BLaER1 (cell line): ENCODE measurements at regions not wholly inside any gene's neighbourhood (a gene's known extent, or its start where the extent isn't known, plus 50 kb on each side); places are given as distances from the start of the nearest gene placed in this dataset.
A peak's percentile ranks its signal among the peaks of the same experiment; 100 is the strongest.

ENCODE experiments used
- H3K27ac ChIP-seq: shearing (Covaris generic); formaldehyde crosslinking; 2 replicates; pipeline ENCODE4 v1.8.1; 2022
- H3K27me3 ChIP-seq: shearing (Covaris generic); formaldehyde crosslinking; 2 replicates; pipeline ENCODE4 v1.8.1; 2022
- H3K36me3 ChIP-seq: shearing (Covaris generic); formaldehyde crosslinking; 2 replicates; pipeline ENCODE4 v1.8.1; 2022
- H3K4me1 ChIP-seq: shearing (Covaris generic); formaldehyde crosslinking; 2 replicates; pipeline ENCODE4 v1.8.1; 2022
- H3K4me2 ChIP-seq: shearing (Covaris generic); formaldehyde crosslinking; 2 replicates; pipeline ENCODE4 v1.8.1; 2022
- H3K4me3 ChIP-seq: shearing (Covaris generic); formaldehyde crosslinking; 2 replicates; pipeline ENCODE4 v1.8.1; 2022
- H3K9ac ChIP-seq: shearing (Covaris generic); formaldehyde crosslinking; 2 replicates; pipeline ENCODE4 v1.8.1; 2022
- H3K9me3 ChIP-seq: shearing (Covaris generic); formaldehyde crosslinking; 2 replicates; pipeline ENCODE4 v1.8.1; 2022
- H4K20me1 ChIP-seq: shearing (Covaris generic); formaldehyde crosslinking; 2 replicates; pipeline ENCODE4 v1.8.1; 2022
- Cebpa-rat ChIP-seq: shearing (Covaris generic); IDR thresholded peaks from 2 replicates; pipeline ENCODE4 v1.8.1; 2022

DNA sequence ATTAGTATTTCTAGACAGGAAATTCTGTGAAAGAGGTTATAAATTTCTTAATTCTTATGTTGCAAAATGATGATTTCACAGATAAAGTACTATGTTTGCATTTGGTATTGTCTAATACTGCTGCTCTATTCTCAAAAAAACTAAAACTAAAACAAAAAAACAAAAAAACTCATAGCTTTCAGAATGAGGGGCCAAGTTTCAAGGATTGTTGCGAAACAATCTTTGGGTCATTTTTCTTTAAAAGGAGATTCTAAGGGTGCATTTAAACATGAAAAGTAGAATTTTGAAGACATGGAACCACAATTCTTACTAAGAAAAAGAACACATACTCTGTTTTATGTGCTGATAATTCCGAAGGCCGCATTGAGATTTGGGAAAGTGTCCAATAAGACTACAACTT, 645.1 kb downstream of the ADGRL2 start:
- Histone ChIP-seq H3K27ac (no peak overlapping the region), H3K4me1 (no peaks in the 10 kb centered on the region), H3K4me2 (no peak overlapping the region), H3K36me3 (no peaks in the 10 kb centered on the region), H3K9me3 (no peaks in the 10 kb centered on the region), H3K27me3 (no peaks in the 10 kb centered on the region), H4K20me1 (no peaks in the 10 kb centered on the region), H3K9ac (no peak overlapping the region), H3K4me3 (no peak overlapping the region)
- TF ChIP-seq Cebpa-rat, result peak; percentile 15; the same call in 1 of the 2 replicates

DNA sequence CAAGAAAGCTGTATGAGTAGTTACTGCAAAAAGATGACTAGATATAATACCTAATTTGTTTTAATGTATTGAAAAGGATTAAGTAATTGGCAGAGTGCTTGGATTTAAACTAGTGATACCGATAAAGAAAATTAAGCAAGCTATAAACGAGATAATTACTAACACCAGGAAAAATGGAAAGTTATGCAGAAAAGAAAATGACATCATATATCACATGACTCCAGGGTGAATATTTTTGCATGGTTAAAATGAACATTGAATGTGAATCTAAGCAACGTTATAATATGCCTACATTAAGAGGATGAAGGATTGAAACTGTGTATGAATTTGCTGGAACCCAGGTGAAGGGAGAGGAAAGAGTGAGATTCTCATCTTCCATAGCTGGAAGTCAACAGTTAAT, 644.4 kb downstream of the ADGRL2 start:
- TF ChIP-seq Cebpa-rat, result no peak
- no peaks in the 10 kb centered on the region for H4K20me1 ChIP-seq
- H3K4me3 ChIP-seq, result no peak overlapping the region
- no peak overlapping the region for H3K9ac ChIP-seq
- H3K9me3 ChIP-seq, result no peaks in the 10 kb centered on the region
- no peaks in the 10 kb centered on the region for H3K4me1 ChIP-seq
- H3K36me3 ChIP-seq, result no peaks in the 10 kb centered on the region
- no peaks in the 10 kb centered on the region for H3K27me3 ChIP-seq
- H3K27ac ChIP-seq, result no peak overlapping the region
- no peak overlapping the region for H3K4me2 ChIP-seq

DNA sequence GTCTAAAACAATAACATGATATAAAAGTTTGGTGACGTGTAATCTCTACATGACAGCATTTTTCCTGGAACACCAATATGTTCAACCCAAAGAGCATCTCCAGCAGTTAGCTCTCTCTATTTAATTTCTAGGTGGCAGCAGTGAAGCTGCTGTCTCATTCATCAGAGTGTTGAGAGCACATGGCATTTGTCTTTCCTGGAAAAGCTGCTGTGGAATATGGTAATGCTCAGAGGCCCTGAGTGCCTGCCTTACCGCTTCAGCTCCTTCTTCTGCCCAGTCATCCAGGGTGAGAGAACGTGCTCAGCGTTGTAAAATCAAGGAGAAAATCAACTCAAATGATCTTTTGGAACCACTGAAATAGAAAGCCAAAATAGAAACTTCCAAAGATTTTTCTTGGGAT, 640.7 kb downstream of the ADGRL2 start:
- Histone ChIP-seq H3K9me3 (no peaks in the 10 kb centered on the region), H3K9ac (no peak overlapping the region), H3K4me2 (no peak overlapping the region), H3K36me3 (no peaks in the 10 kb centered on the region), H4K20me1 (no peaks in the 10 kb centered on the region), H3K27ac (no peak overlapping the region), H3K27me3 (no peaks in the 10 kb centered on the region), H3K4me3 (no peak overlapping the region), H3K4me1 (no peaks in the 10 kb centered on the region)
- TF ChIP-seq Cebpa-rat, result no peak

DNA sequence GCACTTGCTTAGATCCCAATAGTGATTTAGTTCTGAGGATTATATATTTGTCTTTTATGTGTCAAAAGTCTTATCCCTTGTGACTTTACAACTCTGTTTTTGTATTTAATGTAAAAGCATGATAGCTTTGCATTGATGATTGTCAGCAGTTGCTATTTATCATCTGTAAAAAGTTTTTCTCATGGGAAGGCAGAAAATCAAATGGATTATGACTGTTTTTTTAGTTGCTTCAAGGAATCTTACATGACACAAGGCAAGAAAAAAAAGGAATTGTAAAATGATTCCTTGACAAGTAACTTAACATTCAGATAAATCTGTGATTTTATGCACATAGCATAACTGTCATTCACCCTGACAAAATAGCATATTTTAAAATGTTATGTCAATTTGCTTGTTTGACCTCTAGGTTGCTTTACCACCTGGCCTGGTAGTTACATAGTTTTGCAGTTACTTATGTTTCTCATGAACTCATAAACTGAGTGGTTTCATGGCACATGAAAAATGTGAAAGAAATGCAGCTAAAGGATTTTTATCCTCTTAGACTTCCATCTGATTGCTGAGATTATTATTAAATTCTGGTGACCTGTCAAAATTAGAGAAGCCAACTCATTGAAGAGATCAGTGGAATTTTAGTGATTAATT, 622.6 kb downstream of the ADGRL2 start:
- no peaks in the 10 kb centered on the region for H3K27me3 ChIP-seq
- no peak overlapping the region for H3K4me3 ChIP-seq
- H3K9ac ChIP-seq, result no peak overlapping the region
- TF ChIP-seq Cebpa-rat, result no peak
- no peaks in the 10 kb centered on the region for H3K9me3 ChIP-seq
- no peaks in the 10 kb centered on the region for H3K4me1 ChIP-seq
- H3K36me3 ChIP-seq, result no peaks in the 10 kb centered on the region
- H3K4me2 ChIP-seq, result no peak overlapping the region
- H4K20me1 ChIP-seq, result no peaks in the 10 kb centered on the region
- H3K27ac ChIP-seq, result no peak overlapping the region

DNA sequence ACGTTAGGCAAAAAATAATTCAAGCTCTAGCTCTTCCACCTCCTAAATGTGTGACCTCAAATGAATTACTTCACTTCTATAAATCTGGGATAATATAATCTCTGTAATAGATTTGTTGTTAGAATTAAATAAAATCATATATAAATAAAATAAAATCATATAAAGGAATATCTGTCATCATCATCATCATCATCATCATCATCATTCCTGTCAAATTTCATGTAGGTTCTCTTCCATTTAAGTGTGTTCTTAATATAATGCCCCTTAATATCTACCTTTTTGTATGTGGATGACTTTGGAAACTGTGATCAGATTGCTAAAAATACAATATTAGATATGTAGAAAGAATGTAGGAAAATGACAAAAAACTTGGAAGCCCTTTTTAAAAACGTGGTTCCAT, 621.0 kb downstream of the ADGRL2 start:
- Histone ChIP-seq H3K36me3 (no peaks in the 10 kb centered on the region), H4K20me1 (no peaks in the 10 kb centered on the region), H3K27me3 (no peaks in the 10 kb centered on the region), H3K4me3 (no peak overlapping the region), H3K9me3 (no peaks in the 10 kb centered on the region), H3K27ac (no peak overlapping the region), H3K9ac (no peak overlapping the region), H3K4me2 (no peak overlapping the region), H3K4me1 (no peaks in the 10 kb centered on the region)
- TF ChIP-seq Cebpa-rat, result no peak

DNA sequence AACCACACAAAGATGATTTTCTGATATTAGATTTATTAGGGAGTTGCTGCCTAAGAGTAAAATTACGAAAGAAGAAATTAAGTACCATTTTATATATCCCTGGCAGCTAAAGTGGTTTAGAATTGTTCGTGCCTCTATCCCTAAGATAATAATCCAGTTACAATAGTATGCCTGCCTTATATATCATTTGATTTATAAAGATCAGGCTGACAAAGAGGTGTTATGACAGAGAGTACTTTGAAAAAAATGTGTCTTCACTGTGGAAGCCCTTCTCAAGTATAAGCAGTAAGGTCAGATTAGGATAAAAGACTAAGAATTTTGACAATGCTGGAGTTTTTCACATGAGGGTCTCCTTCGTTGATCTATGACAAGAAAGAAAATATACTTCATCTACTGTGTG, 619.9 kb downstream of the ADGRL2 start:
- H3K4me2 ChIP-seq, result no peak overlapping the region
- no peaks in the 10 kb centered on the region for H4K20me1 ChIP-seq

DNA sequence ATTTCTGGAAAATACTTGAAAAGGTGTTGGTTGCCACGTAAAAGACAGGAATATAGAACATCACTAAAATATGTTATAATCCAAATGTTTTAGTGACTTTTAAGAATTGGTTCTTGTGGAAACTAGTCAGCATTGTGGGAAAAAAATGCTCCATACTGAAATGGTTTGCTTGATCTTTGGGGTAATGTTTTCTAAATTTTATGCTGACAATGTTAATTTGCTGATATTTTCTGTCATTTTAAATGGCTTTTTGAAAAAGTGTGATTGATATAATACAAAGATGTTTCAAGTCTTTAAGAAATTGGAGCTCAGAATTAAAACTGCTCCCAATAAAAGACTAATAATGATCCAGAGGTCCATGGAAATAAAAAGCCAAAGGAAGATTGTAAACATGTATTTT, 610.9 kb downstream of the ADGRL2 start:
- no peak for TF ChIP-seq Cebpa-rat
- H3K36me3 ChIP-seq, result no peaks in the 10 kb centered on the region

More for the DNA sequence above, 619.9 kb downstream of the ADGRL2 start:
- Histone ChIP-seq H3K9me3 (no peaks in the 10 kb centered on the region), H3K9ac (no peak overlapping the region), H3K4me1 (no peaks in the 10 kb centered on the region), H3K4me3 (no peak overlapping the region), H3K36me3 (no peaks in the 10 kb centered on the region), H3K27ac (no peak overlapping the region), H3K27me3 (no peaks in the 10 kb centered on the region)
- no peak for TF ChIP-seq Cebpa-rat

DNA sequence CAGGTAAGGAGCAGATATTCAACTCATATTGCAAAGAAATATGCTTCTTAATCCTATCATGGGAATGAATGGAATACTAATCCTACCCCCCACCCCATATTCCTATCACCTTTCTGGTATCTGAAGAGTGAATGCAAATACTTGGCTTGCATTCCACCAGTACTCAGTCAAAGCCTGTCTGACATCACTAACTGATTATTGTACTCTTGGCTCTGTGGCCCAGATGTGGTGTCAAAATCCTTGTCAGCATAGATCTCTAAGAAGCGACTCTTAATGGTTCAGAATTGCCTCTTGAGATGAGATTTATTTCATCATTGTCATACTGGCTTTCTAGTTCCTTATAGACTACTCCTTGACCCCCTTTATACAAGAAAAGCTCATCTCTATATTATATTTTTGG, 604.6 kb downstream of the ADGRL2 start:
- H3K9ac ChIP-seq, result no peak overlapping the region
- no peaks in the 10 kb centered on the region for H4K20me1 ChIP-seq
- H3K27ac ChIP-seq, result no peak overlapping the region
- H3K9me3 ChIP-seq, result no peaks in the 10 kb centered on the region
- no peak overlapping the region for H3K4me3 ChIP-seq
- H3K4me1 ChIP-seq, result peaks cover 8% of the 10 kb centered on the region; the same call in 1 of the 2 replicates
- no peaks in the 10 kb centered on the region for H3K27me3 ChIP-seq
- H3K4me2 ChIP-seq, result no peak overlapping the region
- no peak for TF ChIP-seq Cebpa-rat
- no peaks in the 10 kb centered on the region for H3K36me3 ChIP-seq

More for the DNA sequence above, 610.9 kb downstream of the ADGRL2 start:
- no peaks in the 10 kb centered on the region for H4K20me1 ChIP-seq
- H3K9ac ChIP-seq, result no peak overlapping the region
- H3K27me3 ChIP-seq, result no peaks in the 10 kb centered on the region
- no peaks in the 10 kb centered on the region for H3K9me3 ChIP-seq
- no peak overlapping the region for H3K27ac ChIP-seq
- no peak overlapping the region for H3K4me3 ChIP-seq
- H3K4me2 ChIP-seq, result no peak overlapping the region
- H3K4me1 ChIP-seq, result no peaks in the 10 kb centered on the region

DNA sequence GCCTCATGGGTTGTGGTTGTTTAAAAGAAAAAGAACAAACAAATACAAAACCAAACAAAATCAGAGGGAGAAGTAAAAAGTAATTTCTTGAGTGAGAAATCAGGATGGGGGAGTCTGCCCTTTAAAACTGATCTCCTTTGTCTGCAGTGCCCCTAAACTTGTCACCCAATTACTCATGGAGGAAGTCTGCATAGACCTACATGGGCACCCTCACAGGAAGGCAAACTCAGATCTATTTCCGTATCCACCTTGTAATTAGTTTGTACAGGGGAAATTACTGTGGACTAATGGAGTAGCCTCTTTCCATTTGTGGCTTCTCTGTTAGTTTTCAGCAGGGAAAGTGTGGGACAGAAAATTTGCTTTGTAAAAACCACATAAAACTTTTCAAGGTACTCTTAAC, 600.4 kb downstream of the ADGRL2 start:
- H3K9ac ChIP-seq, result no peak overlapping the region
- H3K4me2 ChIP-seq, result peak overlapping the region; percentile 18; the same call in 1 of the 2 replicates
- H3K4me3 ChIP-seq, result no peak overlapping the region
- peaks cover 27% of the 10 kb centered on the region for H3K4me1 ChIP-seq
- H3K36me3 ChIP-seq, result no peaks in the 10 kb centered on the region
- H3K9me3 ChIP-seq, result peaks cover 9% of the 10 kb centered on the region
- no peak for TF ChIP-seq Cebpa-rat
- H4K20me1 ChIP-seq, result no peaks in the 10 kb centered on the region
- H3K27me3 ChIP-seq, result no peaks in the 10 kb centered on the region
- H3K27ac ChIP-seq, result no peak overlapping the region

DNA sequence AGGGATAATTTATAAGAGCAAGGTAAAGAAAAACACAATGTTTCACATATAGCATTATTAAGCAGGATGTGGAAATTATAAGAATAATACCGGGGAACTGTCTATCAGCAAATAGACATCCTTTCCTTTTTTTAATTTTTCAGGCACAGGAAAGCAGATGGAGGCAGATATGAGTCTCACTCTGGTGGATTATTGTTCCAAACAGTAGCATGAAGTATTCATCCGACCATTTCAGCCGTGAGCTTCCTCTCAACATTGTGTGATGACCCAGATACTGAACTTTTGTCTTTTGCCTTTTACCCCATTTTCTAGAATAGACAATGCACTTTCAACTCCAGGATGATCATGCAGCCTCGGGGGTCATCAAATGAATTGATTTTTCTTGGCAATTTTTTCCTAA, 599.8 kb downstream of the ADGRL2 start:
- no peaks in the 10 kb centered on the region for H3K27me3 ChIP-seq
- no peak overlapping the region for H3K27ac ChIP-seq
- no peaks in the 10 kb centered on the region for H3K36me3 ChIP-seq
- H3K4me1 ChIP-seq, result peaks cover 33% of the 10 kb centered on the region
- H4K20me1 ChIP-seq, result no peaks in the 10 kb centered on the region
- peak overlapping the region; percentile 18; the same call in 1 of the 2 replicates for H3K4me2 ChIP-seq
- no peak overlapping the region for H3K4me3 ChIP-seq
- peaks cover 9% of the 10 kb centered on the region for H3K9me3 ChIP-seq
- no peak overlapping the region for H3K9ac ChIP-seq
- TF ChIP-seq Cebpa-rat, result no peak

DNA sequence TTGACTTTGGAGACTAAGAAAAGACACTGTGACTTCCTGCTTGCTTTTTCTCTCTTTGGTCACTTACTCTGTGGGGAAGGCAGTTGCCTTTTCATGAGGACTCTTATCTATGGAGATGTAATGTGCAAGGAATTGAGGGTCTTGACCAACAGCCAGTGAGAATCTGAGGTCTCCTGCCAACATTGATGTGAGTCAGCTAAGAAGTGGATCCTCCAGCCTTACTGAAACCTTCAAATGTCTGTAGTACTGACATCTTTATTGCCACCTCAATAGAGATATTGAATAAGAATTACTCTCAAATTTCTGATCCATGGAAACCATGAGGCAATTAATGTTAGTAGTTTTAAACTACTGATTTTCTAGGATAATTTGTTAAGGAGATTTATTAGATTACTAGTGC, 598.4 kb downstream of the ADGRL2 start:
- Histone ChIP-seq H3K9ac (no peak overlapping the region), H3K4me3 (no peak overlapping the region), H4K20me1 (no peaks in the 10 kb centered on the region), H3K36me3 (no peaks in the 10 kb centered on the region), H3K4me2 (no peak overlapping the region), H3K27ac (no peak overlapping the region), H3K27me3 (no peaks in the 10 kb centered on the region), H3K4me1 (peaks cover 39% of the 10 kb centered on the region), H3K9me3 (peaks cover 9% of the 10 kb centered on the region)
- TF ChIP-seq Cebpa-rat, result no peak
